HT1080 (cell line): ENCODE measurements at regions not wholly inside any gene's neighbourhood (a gene's known extent, or its start where the extent isn't known, plus 50 kb on each side); places are given as distances from the start of the nearest gene placed in this dataset.
"Not testable (repeated sequence)": the region's sequence is repeated elsewhere in the genome, so short reads cannot be mapped to it uniquely, and the experiment has no call there.

ENCODE experiments used
- DNase-seq: peaks from one replicate; pipeline ENCODE4 v3.0.0-alpha.2; 2015; ENCODE audit warnings: low read depth

DNA sequence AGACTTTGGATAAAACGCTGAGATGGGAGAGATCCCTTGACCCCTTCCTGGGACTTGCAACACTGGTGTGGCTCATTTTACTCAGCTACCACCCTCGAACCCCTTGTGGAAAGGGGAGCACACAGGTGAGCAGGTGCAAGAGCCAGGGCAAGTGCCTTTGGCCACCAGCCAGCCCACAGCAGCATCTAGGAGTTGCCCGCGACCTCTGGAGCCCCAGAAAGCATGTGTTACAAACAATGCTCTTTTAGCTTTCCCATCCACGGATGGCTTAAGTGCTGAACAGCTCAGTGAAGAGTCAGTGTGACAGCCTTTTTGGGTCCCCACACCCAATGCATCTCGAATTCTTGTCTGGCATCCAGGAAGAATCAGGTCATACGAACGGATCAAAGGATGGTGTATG is 197.8 kb downstream of the MEMO1 start:
- no peak for DNase-seq

GRCh38 chr2:31812051-31812798 is 198.6 kb downstream of the MEMO1 start:
- peak; percentile 42 for DNase-seq

GRCh38 chr2:31811482-31811881 is 199.3 kb downstream of the MEMO1 start:
- DNase-seq, result no peak

DNA sequence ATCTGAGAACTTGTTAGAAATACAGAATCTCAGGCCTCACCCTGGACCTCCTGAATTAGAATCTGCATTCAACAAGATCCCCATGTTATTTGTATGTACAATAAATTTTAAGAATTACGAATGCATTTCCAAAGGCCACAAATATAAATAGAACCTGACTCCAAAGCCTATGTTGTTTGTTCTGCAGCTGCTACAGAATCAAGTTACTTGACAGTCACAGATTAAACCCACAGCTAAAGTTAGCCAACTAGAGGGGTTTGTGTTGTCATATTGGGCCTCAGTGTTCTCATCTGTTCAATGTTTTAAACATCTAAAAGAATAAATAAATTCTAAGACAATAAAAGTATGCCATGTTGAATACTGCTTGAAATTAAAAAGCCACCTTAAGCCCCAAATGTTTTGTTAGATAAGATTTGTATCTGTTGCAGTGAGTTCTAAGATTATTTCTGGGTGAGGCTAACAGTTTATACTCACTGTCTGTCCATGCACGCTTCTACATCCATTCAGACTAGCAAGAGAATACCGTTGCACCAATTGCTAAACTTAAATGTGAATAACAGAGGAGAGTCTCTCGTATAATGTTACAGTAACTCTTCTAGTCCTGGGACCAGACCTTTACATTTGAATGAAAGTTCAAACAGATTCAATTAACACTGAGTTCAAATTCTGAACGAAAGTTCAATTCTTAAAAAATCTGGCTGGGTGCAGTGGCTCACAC is 200.4 kb downstream of the MEMO1 start:
- no peak for DNase-seq

DNA sequence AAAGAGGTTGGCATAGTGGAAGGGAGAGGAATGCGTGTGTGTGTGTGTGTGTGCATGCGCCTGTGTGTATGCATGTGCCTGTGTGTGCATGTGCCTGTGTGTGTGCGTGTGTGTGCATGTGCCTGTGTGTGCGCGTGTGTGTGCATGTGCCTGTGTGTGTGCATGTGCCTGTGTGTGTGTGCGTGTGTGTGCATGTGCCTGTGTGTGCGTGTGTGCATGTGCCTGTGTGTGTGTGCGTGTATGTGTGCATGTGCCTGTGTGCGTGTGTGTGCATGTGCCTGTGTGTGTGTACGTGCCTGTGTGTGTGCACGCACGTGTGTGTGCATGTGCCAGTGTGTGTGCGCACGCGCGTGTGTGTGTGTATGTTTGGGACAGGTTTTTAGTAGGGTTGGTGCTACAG is 205.1 kb downstream of the MEMO1 start:
- no peak for DNase-seq

- not testable (repeated sequence) for DNase-seq
These were observed 207.2 kb downstream of the MEMO1 start for GRCh38 chr2:31803481-31804153.

- no peak for DNase-seq
These were observed 208.1 kb downstream of the MEMO1 start for GRCh38 chr2:31802711-31803110.

DNA sequence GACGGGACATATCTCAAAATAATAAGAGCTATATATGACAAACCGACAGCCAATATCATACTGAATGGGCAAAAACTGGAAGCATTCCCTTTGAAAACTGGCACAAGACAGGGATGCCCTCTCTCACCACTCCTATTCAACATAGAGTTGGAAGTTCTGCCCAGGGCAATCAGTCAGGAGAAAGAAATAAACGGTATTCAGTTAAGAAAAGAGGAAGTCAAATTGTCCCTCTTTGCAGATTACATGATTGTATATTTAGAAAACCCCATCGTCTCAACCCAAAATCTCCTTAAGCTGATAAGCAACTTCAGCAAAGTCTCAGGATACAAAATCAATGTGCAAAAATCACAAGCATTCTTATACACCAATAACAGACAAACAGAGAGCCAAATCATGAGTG is 211.5 kb downstream of the MEMO1 start:
- not testable (repeated sequence) for DNase-seq

DNA sequence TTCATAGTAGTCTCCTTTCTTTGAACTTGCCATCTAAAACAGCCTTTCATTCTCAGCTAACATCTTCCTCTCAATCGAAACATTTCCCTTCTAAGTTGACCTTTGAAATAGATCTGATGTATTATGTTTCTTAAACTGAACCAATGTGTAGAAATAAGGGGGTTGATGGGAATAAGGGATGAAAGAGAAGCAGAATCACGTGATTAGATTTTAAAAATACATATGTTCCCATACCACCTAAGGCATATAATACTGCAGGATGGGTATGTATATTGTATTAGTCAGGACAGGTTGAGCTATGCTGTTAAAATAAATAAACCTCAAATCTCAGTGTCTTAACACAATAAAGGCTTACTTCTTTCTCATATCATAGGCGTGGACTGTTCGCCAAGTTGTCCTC is 207.5 kb upstream of the SRD5A2 start:
- DNase-seq, result no peak

DNA sequence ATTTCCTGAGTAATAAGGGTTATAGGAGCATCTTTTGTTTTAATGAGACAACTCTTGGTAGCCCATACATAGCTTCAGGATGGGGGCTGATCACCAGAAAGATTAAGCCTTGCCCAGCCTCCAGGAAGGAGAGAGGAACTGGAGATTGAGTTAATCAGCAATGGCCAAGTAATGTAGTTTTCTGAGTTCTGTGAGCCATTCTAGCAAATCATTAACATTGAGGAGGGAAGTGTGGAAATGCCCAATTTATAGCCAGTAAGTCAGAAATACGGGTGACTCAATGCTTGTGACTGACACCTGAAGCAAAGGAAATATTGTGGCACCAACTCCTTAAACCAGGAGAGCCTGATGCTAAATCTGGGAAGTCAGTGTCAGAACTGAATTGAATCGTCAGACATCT is 205.1 kb upstream of the SRD5A2 start:
- DNase-seq, result no peak

DNA sequence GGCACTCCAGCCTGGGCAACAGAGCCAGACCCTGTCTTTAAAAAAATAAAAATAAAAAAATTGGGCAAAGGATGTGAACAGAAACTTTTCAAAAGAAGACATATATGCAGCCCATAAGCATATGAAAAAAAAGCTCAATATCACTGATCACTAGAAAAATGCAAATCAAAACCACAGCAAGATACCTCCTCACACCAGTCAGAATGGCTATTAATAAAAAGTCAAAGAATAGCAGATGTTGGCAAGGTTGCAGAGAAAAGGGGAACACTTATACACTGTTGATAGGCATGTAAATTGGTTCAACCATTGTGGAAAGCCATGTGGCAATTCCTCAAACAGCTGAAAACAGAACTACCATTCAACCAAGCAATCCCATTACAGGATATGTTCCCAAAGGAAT is 204.1 kb upstream of the SRD5A2 start:
- DNase-seq, result no peak

- peak; percentile 33 for DNase-seq
These were observed 202.8 kb upstream of the SRD5A2 start for GRCh38 chr2:31783446-31784091.

- no peak for DNase-seq
These were observed 197.4 kb upstream of the SRD5A2 start for GRCh38 chr2:31778153-31778552.

DNA sequence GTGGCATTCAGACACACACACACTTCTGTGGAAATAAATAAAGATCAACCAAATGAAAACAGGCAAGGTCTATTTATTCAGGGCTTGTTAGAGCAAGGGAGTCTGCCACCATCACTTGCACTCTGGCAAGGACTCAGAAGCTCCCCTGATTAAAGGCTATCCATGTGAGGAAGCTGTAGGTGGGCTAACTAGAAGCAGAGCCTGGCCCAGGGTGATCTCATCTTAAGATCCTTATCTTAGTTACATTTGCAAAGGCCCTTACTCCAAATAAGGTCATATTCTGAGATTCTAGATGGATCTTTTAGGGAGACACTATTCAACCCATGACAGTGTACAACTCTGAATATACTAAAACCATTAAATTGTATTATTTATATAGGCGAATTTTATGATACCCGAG is 190.0 kb upstream of the SRD5A2 start:
- no peak for DNase-seq

DNA sequence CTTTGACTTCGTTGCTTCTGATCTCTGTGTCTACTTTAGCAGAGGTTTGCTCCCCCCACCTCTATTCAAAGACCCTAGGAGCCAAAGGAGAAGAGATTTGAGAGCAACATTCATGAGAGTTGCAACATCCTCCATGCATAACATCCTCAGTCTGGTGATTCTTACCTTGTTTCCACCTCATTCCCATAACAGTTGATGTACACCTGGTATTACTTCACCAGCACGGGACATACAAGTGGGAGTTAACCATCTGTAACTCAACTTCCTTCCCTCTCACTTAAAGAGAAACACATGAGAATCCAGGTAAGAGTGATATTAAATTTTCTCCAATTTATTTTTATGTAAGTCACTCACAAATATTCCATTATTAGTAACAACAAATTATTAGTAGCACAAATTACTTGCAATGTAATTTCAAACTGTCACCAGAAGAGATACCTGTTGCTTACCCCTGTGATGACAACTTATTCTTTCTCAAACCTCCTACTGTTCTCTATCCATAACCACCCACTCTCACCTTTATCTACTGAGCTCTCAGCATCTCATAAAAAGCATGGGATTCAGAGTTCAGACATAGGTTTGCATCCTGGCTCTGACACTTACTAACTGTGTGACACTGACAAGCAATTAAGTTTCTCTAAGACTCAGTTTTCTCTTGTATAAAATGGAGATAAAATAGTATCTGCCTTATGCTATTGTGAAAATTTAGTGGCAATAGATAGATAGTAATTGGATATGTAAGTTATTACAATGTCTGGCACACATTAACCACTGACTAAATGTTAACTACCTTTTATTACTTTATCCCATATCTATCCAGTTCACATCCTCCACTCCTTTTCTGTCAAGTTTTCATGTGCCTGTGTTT is 184.6 kb upstream of the SRD5A2 start:
- no peak for DNase-seq

DNA sequence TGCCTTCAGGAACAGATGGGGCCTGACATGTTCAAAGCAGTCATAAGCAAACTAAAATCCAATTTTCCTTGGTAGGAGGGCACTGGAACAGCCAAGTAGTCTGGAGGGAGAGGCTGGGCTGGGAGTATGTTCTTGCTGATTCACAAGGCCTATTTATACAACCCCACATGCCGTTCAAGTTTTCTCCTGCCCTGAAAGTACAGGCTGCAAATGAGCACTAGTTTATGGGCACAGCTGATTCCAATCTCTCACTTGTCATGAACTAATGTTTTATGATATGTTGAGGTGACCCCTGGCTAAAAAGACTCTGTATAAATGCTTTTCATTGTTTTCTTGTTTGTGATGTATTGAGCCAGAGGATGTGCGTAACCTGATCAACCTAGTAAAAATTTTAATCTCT is 183.4 kb upstream of the SRD5A2 start:
- no peak for DNase-seq

- no peak for DNase-seq
These were observed 181.3 kb upstream of the SRD5A2 start for GRCh38 chr2:31762085-31762484.

DNA sequence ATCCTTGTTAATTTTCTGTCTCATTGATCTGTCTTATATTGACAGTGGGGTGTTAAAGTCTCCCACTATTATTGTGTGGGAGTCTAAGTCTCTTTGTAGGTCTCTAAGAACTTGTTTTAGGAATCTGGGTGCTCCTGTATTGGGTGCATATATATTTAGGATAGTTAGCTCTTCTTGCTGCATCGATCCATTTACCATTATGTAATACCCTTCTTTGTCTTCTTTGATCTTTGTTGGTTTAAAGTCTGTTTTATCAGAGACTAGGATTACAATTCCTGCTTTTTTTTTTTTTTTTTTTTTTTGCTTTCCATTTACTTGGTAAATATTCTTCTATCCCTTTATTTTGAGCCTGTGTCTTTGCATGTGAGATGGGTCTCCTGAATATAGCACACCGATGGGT is 176.6 kb upstream of the SRD5A2 start:
- not testable (repeated sequence) for DNase-seq

DNA sequence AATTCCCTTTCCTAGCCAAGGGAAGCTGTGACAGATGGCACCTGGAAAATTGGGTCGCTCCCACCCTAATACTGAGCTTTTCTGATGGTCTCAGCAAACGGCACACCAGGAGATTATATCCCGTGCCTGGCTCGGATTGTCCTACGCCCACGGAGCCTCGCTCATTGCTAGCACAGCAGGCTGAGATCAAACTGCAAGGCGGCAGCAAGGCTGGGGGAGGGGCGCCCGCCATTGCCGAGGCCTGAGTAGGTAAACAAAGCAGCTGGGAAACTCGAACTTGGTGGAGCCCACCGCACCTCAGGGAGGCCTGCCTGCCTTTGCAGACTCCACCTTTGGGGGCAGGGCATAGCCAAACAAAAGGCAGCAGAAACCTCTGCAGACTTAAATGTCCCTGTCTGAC is 168.0 kb upstream of the SRD5A2 start:
- DNase-seq, result not testable (repeated sequence)

DNA sequence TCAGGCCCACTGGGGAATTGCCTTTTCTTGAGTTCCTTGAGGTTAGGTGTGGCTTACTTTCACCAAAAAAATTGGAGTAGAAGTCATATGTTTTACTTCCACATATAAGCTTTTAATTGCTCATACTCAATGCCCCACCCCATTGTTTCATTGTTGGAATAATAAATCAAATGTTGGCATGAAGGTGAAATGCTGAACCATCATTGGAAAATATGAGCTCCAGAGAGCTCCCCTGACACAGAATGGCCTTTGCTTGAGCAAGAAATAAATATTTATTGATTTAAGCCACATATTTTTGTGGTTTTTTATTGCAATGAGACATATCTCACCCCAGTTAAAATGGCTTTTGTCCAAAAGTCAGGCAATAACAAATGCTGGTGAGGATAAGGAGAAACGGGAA is 167.3 kb upstream of the SRD5A2 start:
- DNase-seq, result no peak

- DNase-seq, result no peak
These were observed 158.4 kb upstream of the SRD5A2 start for GRCh38 chr2:31739161-31739560.
